Heart left ventricle (tissue), 13 donors: ENCODE measurements at regions not wholly inside any gene's neighbourhood (a gene's known extent, or its start where the extent isn't known, plus 50 kb on each side); places are given as distances from the start of the nearest gene placed in this dataset.

Experiments used
- POLR2A ChIP-seq, 2 donors: fragments of 450-650 bp; IDR thresholded peaks; one replicate each; pipeline ENCODE4 v1.6.1; 2017; ENCODE audit warnings: antibody characterized with exemption in 2 of 2, mild to moderate bottlenecking in 2 of 2, moderate library complexity in 2 of 2
- TF ChIP-seq, protein P1 (sequence below), 12 donors: fragments of 200-600 bp; sonication (generic) in 4 of 12; IDR thresholded peaks; one replicate each; pipeline versions ENCODE4 v1.5.0 to v1.8.0; 2018 to 2022; ENCODE audit warnings: antibody characterized with exemption in 12 of 12, mild to moderate bottlenecking in 5 of 12
- donor health status: ischemic (EF 13 %, LVEDD 7.1; RV severe dilation, severe dysfunction).
- donor health status: DM: no; HTN: yes; CAD: no.
- donor health status: DM: no; HTN: no; CAD: no.
- donor health status: ischemic (EF 25% LVEDD 6.9; RV normal size, moderate dysfunction).
- donor health status: ischemic (EF 25% LVEDD 5.7; RV mildly dilated, moderate dysfunction).
- donor health status: ischemic (EF 35%, LVEDD 5.7; RV mildly dilated, moderate dysfunction).
- donor health status: nonischemic (EF 11% LVEDD 7.7; RV severe dilation, severe dysfunction).
- donor health status: DM: yes; HTN: yes; CAD: no.
- donor health status: PGD.
- donor health status: ischemic (EF 29% LVEDD 5.4; RV normal size, mild dysfunction).
- donor health status: nonischemic (EF 23%, LVEDD 6.1; RV moderate dilation, normal function).

DNA sequence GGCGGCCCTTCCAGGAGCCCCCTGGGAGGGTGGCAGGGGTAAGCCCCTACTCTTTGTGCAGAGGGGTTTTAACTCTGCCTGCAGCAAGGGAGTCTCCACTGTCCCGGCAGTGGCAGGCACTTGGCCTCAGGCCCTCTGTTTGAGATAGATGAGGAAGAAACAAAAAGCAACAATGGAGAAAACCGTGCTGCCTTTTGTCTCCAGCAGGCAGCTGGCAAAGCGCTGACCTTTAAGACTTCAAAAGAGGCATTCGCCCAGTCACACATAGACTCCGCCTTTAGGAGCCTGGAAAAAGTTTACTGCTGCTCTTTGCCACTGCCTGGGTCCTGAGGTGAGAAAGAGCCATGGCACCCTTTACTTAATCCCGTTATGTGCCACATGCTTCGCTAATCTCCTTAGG, 158.2 kb upstream of the NTF3 start:
- TF ChIP-seq, protein P1, sequence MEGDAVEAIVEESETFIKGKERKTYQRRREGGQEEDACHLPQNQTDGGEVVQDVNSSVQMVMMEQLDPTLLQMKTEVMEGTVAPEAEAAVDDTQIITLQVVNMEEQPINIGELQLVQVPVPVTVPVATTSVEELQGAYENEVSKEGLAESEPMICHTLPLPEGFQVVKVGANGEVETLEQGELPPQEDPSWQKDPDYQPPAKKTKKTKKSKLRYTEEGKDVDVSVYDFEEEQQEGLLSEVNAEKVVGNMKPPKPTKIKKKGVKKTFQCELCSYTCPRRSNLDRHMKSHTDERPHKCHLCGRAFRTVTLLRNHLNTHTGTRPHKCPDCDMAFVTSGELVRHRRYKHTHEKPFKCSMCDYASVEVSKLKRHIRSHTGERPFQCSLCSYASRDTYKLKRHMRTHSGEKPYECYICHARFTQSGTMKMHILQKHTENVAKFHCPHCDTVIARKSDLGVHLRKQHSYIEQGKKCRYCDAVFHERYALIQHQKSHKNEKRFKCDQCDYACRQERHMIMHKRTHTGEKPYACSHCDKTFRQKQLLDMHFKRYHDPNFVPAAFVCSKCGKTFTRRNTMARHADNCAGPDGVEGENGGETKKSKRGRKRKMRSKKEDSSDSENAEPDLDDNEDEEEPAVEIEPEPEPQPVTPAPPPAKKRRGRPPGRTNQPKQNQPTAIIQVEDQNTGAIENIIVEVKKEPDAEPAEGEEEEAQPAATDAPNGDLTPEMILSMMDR (IDR thresholded peaks at IDR 0.05) = no peak
- no peak for TF ChIP-seq POLR2A (IDR thresholded peaks at IDR 0.05)
